Stimulated activated CD8-positive, alpha-beta memory T cell treated with anti-CD3 and anti-CD28 coated beads, Interleukin-15, amount 100 ng/mL, for 24 hours (primary cell): ENCODE measurements at regions not wholly inside any gene's neighbourhood (a gene's known extent, or its start where the extent isn't known, plus 50 kb on each side); places are given as distances from the start of the nearest gene placed in this dataset.
"Not testable (repeated sequence)": the region's sequence is repeated elsewhere in the genome, so short reads cannot be mapped to it uniquely, and the experiment has no call there.

ENCODE experiments used
- DNase-seq: peaks from one replicate; pipeline ENCODE4 v3.0.0-alpha.2; 2020; ENCODE audit warnings: low read depth

DNA sequence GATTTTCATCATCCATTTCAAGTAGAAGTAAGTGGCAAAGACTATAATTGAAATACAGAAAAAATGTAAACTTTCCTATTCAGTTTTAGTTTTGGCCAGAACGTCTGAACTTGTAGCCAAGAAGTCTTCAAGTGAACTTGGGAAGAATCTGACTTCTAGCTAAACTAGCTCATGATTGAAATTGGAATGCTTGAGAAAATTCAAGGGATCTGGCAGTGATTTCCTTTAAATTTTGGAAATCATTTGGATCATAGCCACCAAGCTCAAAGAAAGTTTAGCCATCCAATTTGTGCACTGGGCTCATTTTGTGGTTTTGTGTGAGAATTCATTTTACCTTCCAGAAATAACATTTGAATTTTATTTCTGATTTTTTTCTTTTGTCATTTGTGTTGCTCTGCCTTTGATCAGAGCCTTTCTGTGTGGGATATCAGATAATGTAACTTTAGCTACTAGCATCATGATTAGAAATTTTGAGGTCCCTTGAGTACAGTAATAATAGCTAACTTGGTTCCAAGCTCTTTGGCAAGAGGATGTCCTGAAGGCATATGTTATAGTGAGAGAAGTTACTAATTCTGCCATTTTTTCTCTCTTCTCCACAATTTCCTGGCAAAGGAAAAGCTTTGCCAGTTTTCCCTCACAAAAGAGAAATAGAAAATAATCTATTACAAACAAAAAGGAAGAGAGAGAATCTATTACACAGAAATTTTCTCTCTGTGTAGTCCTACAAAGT, 2123.7 kb upstream of the RAG2 start:
- no peak for DNase-seq

DNA sequence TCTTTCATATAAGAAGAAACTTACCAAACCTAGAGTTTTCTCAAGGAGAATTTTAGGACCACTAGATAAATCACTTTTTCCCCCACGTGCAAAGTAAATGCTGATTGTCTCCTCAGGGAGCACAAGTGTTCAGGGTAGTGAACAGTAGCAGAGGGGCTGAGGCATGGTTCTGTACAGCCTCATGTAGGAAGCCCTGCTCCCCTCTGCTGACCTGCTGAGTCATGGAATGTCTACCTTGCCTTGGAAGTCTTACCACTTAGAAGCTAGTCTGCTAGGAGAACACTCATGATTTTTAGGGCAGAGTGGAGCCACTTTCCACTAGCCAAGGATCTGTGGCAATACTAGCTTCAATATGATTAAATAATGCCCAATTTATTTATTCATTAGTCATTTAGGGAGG, 2120.6 kb upstream of the RAG2 start:
- DNase-seq, result no peak

DNA sequence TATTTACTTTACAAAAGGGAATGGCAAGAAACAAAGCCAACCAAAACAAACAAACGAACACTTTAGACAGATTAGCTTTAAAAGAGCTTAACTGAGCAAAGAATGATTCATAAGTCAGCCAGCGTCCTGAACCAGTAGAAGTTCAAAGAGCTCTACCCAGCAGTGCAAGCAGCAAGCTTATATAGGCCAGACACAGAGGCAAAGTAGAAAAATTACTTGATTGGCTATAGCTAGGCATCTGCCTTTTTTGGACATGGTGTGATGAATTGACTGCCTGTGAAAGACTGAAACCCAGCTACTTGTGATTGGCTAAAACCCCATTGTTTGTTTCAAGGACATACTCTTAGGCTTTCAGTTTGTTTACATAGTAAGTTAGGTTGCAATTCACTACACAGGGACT, 2120.0 kb upstream of the RAG2 start:
- no peak for DNase-seq

DNA sequence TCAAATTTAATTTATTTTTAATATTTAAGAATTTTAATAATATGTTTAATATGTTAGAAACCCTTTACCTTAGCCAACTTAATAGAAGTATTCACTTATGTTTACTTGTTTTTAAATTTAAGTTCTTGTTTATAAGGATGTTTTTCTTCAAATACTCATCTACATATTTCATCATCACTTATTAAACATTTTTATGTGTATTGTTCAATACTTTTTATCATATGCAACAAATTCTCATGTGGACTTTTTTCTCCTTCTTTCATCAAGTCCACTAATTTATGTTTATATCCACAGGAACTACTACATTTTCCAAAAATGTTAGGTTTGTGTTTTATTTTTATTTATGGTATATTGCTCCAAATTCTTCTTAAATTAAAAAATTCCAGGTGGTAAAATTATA, 2113.1 kb upstream of the RAG2 start:
- DNase-seq, result no peak

DNA sequence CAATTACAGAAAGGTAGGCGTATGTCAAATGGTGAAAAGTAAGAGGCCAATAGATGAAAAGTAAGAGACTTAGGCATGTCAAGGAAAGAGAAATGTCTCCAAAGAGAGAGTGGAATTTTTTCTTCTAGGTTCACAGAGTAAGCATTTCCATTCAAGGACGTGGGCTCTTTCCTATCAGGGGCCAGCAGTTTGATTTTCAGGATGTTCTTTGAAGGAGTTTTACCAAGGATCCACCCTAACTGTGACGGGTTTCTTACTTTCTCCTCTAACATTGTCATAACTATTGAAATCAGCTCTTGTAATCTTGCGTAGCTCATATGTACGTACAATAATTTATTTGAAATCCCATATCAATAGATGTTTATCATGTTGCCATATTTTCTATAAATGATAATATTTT, 2112.2 kb upstream of the RAG2 start:
- DNase-seq, result no peak

DNA sequence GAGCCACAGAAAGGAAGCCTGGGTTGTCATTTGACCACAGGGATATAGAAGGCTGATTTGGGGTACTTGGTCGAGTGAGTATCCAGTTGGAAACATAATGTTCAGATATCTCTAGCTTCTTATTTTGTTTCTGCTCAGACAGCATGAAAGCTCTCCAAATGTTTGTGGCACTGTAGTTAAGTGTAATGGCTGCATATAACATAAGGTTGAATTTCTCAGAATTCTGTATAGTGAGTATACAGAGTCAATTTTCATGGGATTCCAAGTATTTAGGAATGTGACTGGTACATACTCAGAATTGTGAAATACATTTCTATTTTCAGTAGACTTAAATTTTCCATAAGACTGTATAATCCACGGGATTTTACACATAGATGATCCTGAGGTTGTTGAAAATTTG, 2102.1 kb upstream of the RAG2 start:
- DNase-seq, result no peak

DNA sequence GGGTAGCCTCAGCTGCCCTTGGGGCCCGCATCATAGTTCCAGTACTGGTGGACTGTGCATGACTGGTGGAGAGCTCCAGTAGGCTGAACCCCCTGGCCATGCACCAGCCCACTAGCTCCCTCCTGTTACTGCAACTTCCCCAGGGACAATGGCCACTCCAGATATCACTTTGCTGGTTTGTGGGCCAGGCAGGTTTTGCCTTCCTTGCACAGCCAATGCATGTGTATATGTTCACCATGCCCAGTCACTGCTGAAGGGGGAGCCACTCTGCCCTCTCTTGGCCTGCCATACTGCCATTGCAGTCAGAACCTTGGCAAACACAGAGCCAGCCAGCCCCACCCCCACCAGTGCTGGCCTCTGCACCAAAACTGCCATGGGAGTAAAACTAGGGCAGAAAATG, 2095.3 kb upstream of the RAG2 start:
- no peak for DNase-seq

DNA sequence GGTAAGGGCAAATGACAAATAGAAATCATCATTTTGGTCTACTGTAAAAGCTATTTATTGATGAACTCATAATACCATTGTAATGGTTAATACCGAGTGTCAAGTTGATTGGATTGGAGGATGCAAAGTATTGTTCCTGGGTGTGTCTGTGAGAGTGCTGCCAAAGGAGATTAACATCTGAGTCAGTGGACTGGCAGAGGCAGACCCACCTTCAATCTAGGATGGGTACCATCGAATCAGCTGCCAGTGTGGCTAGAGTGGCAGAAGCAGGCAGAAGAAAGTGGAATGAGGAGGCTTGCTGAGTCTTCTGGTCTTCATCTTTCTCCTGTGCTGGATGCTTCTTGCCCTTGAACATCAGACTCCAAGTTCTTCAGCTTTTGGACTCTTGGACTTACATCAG, 2092.2 kb upstream of the RAG2 start:
- not testable (repeated sequence) for DNase-seq

DNA sequence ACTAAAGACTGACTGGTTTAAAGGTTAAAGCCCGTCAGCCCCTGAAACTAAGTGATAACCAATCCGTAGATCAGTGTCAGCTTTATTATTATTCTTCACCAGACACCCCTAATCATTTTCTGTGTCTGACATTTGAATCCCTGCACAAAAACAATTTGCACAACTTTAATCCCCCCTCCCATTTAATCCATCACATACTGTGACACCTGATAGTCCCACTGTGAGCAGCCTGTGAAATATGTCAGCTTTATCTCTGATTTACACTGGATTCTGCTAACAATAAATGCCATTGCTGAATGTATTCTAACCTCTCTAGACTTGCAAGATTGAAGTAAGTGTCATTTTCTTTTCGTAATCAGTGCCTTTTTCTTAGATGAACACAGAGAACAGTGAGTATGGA, 2089.0 kb upstream of the RAG2 start:
- no peak for DNase-seq

DNA sequence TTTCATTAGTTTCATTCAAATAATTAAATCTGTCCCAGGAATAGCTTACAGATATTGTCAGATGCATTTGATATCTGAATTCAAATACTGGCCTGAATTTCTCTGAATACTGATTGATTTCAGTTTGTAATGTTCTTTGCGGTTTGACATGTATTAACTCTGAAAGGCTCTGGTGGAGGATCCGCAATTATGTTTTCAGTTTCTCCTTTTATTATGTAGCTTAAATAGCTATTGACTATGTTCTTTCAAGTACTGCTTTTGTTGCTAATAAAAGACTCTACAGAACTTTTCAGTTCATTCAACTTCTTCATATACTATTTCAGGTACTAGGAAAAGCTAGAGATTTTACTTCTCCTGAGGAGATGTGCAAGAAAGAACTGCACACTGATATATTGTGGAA, 2085.4 kb upstream of the RAG2 start:
- no peak for DNase-seq

DNA sequence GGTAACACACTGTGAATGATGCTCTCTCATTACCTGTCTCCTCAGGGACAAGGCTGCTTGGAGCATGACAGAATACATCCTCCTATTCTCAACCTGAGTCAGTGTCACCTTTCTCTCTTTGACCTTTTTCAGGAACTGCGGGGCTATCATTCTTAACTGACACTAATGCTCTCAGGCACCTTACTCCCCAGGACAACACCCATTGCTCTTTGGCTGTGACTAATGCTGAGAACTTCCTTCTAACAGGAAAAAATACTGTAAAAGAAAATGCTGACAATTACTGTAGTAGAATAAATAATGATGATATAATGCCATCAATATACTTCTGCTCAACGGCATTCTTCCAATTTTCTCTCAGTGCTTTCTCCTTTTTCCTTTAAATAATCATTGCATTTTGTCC, 2082.7 kb upstream of the RAG2 start:
- DNase-seq, result no peak

DNA sequence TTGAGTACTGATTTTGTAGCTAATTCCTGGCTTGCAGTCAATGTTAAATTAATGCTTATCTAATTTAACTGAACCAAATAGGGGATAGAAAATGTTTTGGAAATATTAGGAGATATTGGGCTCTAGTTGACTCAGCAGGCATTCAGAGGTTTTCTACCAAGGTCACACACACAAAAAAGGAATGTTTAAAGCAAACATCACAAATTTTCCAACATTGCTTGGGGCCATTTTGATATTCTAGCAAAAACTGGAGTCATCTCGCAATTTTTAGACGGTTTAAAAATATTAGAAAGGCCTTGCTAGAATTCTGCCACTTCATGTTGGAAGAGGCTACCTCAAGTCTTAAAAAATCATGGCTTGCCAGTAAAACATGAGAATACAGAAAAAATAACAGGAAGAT, 2082.1 kb upstream of the RAG2 start:
- DNase-seq, result no peak

DNA sequence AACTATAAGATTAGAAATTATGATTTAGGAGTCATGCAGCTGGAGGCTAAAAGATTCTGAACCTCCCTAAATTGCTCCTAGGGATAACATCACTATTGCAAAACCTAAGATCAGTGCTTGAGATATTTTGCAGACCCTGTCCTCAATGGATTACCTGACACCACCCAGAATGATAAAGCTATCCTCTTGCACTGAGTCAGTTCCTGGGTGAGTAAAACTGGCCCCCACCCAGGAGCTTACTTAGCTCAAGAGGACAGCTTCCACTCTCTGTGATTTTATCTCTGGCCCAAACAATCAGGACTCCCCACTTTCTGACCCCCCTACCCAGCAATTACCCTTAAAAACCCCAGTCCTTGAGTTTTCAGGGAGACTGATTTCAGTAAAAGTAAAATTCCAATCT, 2074.4 kb upstream of the RAG2 start:
- DNase-seq, result no peak

DNA sequence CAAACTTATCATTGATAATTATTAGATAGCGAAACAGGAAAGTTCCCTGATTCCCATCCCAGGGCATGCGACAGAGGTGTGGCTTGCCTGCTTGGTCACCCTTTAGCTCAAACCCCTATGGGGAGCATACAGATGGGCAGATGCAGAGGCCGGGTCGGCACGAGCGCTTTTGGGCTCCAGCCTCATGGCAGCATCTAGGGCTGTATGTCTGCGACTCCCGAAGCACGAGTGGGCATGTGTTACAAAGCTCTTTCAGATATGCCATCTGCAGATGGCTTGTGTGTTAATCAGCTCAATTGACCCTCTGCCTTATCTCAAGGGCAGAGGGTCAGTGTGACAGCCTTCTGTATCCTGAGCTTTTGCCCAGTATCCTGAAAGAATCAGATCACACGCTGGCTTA, 2069.3 kb upstream of the RAG2 start:
- no peak for DNase-seq

DNA sequence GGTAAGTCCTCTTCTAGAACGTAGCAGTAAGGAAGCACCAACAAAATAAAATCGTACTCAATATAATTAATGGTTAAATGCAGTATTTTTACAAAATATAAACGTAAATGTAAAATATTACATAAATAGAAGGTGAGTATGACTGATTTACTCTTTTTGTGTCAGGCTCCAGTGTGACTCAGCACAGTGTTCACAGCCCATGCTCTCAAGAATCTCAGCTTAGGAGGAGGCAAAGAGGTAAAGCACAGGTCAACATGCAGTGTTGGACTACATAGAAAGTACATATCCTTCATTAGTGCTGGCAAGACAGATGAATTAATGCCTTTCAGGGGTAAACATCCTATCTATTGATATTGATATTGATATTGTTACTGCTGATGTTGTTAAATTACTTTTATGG, 2050.6 kb upstream of the RAG2 start:
- no peak for DNase-seq

DNA sequence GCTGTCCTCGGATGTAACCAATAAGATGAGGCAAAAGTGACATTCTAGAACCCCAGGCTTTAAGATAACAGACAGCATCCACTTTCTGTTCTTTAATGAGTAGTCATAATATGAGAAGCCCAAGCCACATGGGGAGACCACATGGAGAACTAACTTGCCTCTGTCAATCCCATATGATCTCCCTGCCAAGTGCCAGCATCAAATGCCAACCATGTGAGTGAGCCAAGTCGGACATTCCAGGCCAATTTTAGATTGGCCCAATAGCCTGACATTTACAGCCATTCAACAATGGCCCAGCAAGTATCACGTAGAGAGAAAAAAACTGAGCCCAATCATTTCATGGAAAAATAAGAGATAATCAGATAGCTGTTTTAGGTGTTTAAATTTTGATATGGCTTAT, 2048.3 kb upstream of the RAG2 start:
- no peak for DNase-seq

DNA sequence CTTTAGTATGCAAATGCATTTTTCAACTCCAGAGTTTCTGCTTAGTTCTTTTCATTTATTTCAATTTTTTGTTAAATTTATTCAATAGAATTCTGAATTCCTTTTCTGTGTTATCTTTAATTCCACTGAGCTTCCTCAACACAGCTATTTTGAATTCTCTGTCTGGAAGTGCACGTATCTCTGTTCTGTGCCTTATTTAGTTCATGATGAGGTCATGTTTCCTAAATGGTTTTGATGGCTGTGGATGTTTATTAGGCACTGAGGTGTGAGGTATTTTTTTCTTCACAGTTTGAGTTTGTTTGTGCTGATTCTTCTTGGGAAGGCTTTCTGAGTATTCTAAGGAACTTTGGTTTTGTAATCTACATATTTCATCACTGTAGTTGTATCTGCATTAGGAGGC, 2042.8 kb upstream of the RAG2 start:
- no peak for DNase-seq

DNA sequence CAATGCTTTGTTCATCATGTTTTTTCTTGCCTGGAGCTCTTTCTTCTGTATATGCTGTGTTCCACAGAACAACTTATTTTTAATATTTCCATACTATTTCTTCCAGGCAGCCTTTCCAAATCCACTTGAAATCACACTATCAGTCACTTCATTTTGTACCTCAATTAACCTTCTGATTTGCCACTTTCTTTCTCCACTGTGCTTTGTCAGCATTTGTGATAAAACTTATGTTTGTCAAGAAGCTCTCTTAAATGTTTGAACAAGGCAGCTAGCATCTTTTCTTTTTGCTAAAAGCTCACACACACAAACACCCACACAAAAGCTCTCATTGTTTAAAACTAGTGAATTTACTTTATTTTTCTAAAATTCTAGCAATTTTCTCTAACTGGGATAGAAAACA, 2014.7 kb upstream of the RAG2 start:
- DNase-seq, result no peak

DNA sequence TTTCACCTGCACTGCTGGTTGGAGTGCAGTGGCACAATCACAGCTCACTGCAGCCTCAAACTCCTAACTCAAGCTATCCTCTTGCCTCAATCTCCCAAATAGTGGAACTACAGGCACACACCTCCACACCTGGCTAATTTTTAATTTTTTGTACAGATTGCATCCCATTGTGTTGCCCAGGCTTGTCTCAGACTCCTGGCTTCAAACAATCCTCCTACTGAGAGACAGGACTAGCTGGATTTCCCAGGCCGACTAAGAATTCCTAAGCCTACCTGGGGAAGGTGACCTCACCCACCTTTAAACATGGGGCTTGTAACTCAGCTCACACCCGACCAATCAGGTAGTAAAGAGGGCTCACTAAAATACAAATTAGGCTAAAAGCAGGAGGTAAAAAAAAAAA, 2003.3 kb upstream of the RAG2 start:
- not testable (repeated sequence) for DNase-seq

DNA sequence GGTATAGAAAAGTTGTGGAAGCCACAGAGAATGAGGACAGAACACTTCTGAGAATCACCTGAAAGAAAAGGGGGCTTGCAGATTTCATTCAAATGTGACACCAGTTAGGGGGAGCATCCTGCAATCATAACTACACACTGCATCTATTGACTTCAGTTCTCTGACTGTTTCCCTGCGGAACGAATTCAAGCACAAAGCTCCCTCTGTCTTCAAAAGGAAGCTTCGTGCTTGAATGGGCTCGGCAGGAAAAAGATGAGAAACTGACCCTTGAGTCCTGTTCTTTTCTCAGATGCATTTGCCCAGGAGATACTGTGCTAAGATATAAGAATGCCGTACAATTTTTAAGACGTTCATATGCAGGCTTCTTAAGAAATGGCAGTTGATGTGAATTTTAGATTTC, 2000.4 kb upstream of the RAG2 start:
- DNase-seq, result no peak

DNA sequence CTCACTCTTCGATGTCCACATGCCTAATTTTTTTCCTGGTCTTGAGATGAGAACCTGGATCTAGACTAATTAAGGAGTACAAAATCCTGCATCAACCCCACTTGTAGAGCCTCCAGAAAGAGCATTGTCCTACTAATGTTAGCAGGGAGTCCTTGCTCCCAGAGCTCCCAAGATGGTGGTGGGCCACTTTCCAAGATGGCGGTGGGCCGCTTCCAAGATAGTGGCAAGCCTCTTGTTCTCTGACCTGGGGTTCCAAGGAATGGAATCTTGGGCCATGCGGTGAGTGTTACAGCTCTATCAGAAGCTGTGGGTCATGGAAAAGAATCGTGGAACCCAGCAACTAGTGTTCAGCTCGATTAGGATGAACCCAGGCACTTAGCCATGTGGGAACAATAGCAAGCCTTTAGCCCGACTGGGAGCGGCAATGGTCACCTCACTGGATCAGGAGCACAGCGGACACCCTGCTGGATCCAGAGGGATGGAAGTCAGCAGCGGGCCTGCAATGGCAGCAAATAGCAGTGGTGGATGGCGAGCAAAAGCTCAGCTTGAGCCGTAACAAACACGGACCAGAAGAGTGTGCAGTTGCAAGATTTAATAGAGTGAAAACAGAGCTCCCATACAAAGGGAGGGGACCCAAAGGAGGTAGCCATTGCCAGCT, 1997.5 kb upstream of the RAG2 start:
- DNase-seq, result not testable (repeated sequence)

DNA sequence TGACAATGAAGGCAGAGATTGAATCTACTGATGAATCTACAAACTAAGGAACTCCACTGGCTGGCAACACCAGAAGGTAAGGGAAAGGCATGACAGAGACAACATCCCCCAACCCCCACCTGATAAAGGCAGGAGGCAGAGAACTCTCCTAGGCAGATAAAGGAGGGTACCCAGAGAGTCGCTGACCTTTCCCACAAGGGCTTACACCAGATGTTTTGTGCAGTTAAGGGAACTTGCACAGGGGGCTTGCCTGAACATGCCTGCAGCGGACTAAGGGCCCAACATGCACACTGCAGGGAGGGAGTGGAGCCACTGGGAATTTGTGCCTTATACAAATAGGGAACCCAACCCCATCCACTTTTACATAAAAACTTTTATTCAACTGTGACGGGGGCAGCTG, 1996.9 kb upstream of the RAG2 start:
- no peak for DNase-seq

DNA sequence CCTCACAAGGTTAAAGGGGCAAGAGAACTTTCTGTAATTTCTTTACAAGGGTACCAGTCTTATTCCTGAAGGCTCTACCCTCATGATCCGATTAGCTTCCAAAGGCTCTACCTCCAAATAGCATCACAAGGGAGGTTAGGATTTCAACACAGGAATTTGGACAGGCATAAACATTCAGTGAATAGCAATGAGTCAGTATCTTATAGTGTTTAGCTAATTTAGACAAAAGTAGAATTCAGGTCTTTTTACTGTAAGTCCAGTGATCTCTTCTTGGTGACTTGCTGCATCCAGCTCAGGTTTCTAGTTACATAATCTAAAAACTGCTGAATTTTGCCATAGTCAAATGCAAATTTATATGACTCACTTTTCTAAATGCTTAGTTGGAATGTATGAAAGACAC, 1995.6 kb upstream of the RAG2 start:
- DNase-seq, result no peak

DNA sequence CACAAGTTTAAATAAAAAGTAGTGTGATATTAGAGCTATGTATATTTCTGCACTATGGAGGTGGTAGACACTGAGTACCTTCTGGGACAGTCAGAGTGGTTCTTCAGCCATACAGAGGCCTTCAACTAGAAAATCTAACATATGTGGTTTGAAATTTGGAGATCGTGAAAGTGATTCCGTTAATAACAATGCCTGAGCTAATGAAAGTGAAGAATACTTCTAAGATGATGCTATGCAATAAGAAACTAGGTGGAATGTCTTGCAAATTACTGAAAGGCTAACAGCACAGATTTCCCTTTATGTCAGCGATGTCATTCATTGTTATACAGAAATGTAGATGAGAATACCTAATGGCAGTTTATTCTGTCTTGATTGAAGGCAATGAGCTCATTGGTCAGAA, 1984.7 kb upstream of the RAG2 start:
- DNase-seq, result no peak
